OCI-LY7 (cell line): ENCODE measurements at regions not wholly inside any gene's neighbourhood (a gene's known extent, or its start where the extent isn't known, plus 50 kb on each side); places are given as distances from the start of the nearest gene placed in this dataset.
"Not testable (repeated sequence)": the region's sequence is repeated elsewhere in the genome, so short reads cannot be mapped to it uniquely, and the experiment has no call there.

ENCODE experiments used
- EZH2phosphoT487 ChIP-seq: fragments of 200-600 bp; sonication (generic); IDR thresholded peaks from 2 replicates; pipeline ENCODE4 v1.6.1; 2018; ENCODE audit warnings: low read depth, borderline replicate concordance, mild to moderate bottlenecking, mixed run types, antibody characterized with exemption, low read length, moderate library complexity, mixed read lengths
- TF ChIP-seq, protein P1 (sequence below): fragments of 200-600 bp; sonication (generic); conservative IDR thresholded peaks from 2 replicates; pipeline ENCODE4 v1.5.1; 2014; ENCODE audit warnings: mild to moderate bottlenecking, antibody characterized with exemption, low read length, moderate library complexity, mixed read lengths

GRCh38 chr2:8510055-8510454 is 171.8 kb upstream of the ID2 start:
- TF ChIP-seq, protein P1, sequence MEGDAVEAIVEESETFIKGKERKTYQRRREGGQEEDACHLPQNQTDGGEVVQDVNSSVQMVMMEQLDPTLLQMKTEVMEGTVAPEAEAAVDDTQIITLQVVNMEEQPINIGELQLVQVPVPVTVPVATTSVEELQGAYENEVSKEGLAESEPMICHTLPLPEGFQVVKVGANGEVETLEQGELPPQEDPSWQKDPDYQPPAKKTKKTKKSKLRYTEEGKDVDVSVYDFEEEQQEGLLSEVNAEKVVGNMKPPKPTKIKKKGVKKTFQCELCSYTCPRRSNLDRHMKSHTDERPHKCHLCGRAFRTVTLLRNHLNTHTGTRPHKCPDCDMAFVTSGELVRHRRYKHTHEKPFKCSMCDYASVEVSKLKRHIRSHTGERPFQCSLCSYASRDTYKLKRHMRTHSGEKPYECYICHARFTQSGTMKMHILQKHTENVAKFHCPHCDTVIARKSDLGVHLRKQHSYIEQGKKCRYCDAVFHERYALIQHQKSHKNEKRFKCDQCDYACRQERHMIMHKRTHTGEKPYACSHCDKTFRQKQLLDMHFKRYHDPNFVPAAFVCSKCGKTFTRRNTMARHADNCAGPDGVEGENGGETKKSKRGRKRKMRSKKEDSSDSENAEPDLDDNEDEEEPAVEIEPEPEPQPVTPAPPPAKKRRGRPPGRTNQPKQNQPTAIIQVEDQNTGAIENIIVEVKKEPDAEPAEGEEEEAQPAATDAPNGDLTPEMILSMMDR, result not testable (repeated sequence)
- not testable (repeated sequence) for TF ChIP-seq EZH2phosphoT487
